GM18873 (cell line): ENCODE measurements at regions not wholly inside any gene's neighbourhood (a gene's known extent, or its start where the extent isn't known, plus 50 kb on each side); places are given as distances from the start of the nearest gene placed in this dataset.
"Not testable (repeated sequence)": the region's sequence is repeated elsewhere in the genome, so short reads cannot be mapped to it uniquely, and the experiment has no call there.

Source experiments
- ATAC-seq: cut with Tn5 transposase; IDR thresholded peaks from one replicate; pipeline ENCODE4 v1.9.1; 2021; ENCODE audit warnings: mild to moderate bottlenecking, moderate library complexity, moderate number of reproducible peaks; ENCODE audit not compliant: unreplicated experiment, low FRiP score

DNA sequence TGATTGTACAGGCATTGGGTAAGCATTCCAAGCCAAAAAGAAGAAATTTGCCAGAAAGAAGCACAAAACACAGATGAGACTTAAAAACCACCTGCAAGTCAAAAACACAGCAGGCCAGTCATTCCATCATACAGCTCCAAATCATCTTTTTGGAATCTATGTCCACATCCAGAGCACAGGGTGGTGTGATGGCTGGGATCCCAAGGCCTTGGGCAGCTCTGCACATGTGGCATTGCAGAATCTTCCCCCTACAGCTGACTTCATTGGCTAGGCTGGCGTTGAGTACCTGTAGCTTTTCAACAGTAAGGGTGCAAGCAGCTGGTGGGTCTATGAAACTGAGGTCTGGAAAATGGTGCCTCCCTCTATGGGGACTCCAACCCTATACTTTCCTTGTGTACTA lies 236.7 kb downstream of the CWH43 start:
- not testable (repeated sequence) for ATAC-seq

GRCh38 chr4:49226216-49226866 lies 240.3 kb downstream of the CWH43 start:
- not testable (repeated sequence) for ATAC-seq

DNA sequence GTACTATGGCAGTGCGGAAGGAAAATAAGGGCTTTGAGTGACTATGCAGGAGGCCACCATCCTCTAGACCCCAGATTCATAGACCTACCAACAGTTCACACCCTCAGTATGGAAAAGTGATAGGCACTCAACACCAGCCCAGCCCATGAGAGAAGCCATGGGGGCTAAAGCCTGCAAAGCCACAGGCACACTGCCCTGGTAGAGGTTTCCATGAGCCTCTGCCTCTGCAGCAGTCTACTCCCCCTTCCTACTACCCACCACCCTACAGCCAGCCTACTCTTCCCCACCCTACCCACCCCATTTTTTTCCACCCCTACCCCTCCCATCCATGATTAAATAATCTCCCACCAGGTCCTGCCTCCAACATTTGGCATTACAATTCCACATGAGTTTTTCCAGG lies 241.9 kb downstream of the CWH43 start:
- ATAC-seq, result not testable (repeated sequence)

- not testable (repeated sequence) for ATAC-seq
Measured at GRCh38 chr4:49229243-49229642, 243.2 kb downstream of the CWH43 start.

DNA sequence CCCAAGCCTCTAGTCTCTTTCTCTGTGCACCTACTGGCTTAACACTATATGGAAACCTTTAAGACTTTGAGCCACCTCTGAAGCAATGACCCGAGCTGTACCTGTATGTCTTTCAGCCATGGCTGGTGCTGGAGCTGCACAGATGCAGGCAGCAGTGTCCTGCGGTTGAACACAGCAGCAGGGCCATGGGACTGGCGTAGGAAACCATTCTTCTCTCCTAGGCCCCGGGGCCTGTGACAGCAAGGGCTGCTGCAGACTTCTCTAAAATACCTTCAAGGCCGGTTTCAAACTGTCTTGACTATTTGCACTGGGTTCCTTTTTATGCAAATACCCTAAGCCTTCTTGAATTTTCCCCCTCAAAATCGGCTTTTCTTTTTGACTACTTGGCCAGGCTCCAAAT lies 243.6 kb downstream of the CWH43 start:
- ATAC-seq, result not testable (repeated sequence)

- ATAC-seq, result not testable (repeated sequence)
Measured at GRCh38 chr4:49233346-49233745, 247.3 kb downstream of the CWH43 start.

DNA sequence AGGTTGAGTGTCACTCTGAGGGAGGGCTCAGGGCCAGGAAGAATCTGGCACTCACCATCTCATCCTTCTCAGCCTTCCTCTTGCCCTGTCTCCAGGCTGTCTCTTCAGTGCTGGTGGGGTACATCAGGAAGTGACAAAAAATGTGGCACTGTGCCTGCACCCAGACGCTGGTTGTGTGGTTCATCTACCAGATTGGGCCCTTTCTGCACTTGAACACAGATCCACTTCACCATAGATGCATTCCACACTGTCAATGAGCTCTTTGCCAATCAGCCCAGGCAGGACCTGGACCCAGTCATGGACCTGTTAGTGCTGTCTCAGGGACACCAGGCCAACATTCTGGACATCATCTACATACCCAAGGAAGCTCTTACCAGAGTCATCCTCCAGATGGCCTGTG lies 247.7 kb downstream of the CWH43 start:
- ATAC-seq, result not testable (repeated sequence)

GRCh38 chr4:49234382-49234781 lies 248.3 kb downstream of the CWH43 start:
- not testable (repeated sequence) for ATAC-seq

DNA sequence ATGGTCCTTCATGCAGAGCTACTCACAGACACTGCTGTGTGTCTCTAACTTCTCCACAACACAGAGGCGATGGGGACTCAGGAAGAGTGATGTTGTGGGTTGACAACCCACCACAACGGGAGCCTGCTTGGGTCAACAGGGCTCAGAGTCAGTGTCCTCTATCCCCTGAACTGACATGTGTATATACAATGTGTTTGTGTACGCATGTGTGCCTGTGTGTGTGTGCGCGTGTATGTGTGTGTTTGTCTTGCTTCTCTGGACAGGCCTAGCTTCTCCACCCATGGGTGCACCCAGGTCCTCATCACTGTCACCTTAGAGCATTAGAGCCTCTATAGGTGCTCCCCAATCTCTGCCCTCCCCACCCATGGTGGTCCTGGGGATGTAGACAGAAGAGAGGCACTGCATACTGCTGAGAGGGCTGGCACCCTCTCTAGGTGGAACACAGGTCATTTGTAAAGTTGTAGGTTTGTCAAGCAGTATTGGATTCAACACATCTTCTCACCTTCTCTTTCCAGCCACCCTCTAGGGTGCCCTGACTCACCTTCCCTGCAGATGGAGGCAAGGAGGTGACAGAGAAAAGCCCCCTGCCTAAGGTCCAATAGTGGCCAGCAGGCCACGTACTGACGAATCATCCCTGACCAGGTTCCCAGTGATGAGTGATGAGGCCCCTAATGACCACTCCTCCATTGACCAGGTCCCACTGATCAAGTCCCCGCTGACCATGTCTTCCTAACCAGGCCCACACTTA lies 249.5 kb downstream of the CWH43 start:
- not testable (repeated sequence) for ATAC-seq

DNA sequence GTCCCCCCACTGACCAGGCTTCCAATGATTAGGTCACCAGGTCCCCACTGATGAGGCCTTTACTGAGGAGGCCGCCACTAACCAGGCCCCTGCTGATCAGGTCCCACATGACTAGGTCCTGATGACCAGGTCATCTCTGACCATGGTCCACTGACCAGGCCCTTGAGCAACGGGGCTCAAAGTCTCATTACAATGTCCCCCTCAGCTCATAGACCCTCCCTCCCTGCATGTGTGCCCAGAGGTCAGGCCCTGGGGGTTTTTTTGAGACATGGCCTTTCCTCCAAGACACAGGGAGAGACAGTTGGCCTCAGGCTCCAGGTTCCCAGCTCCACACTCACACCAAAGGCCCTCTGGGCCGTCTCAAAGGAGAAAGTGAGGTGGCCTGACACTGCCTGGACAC lies 250.4 kb downstream of the CWH43 start:
- not testable (repeated sequence) for ATAC-seq

DNA sequence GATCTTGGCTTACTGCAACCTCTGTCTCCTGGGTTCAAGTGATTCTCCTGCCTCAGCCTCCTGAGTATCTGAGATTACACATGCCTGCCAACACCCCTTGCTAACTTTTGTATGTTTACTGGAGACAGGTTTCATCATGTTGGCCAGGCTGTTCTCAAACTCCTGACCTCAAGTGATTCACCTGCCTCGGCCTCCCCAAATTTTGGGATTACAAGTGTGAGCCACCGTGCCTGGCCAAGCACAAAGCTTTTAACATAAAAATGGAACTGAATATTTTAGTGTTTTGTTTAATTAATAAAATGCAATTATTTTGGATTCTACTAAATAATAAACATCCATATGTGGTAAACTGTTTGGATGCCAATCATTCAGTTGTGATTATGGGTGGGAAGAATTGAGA lies 255.2 kb downstream of the CWH43 start:
- ATAC-seq, result not testable (repeated sequence)

GRCh38 chr4:49262786-49263185 lies 276.7 kb downstream of the CWH43 start:
- not testable (repeated sequence) for ATAC-seq

DNA sequence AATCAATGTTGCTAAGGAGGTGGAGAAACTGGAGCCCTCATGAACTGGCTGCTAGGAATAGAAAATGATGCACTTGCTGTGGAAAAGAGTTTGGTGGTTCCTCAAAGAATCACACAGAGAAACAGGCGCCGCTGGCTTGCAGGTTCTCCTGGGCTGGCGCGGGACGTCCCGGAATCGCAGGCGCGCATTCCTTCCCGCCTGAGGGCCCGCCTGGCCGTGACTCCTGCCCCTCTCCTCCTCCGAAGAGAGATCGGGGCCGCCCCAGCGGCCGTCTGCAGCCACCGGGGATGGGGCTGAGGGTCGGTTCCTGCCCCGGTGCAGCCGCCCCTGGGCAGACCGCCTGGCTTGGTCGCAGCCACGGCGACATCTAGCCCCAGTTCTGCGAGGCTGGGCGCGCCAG lies 284.4 kb downstream of the CWH43 start:
- not testable (repeated sequence) for ATAC-seq

- ATAC-seq, result not testable (repeated sequence)
Measured at GRCh38 chr4:49270912-49271311, 284.8 kb downstream of the CWH43 start.

- ATAC-seq, result not testable (repeated sequence)
Measured at GRCh38 chr4:49285905-49286304, 299.8 kb downstream of the CWH43 start.

GRCh38 chr4:49286926-49287745 lies 301.1 kb downstream of the CWH43 start:
- ATAC-seq, result not testable (repeated sequence)

- not testable (repeated sequence) for ATAC-seq
Measured at GRCh38 chr4:49287893-49288292, 301.8 kb downstream of the CWH43 start.

DNA sequence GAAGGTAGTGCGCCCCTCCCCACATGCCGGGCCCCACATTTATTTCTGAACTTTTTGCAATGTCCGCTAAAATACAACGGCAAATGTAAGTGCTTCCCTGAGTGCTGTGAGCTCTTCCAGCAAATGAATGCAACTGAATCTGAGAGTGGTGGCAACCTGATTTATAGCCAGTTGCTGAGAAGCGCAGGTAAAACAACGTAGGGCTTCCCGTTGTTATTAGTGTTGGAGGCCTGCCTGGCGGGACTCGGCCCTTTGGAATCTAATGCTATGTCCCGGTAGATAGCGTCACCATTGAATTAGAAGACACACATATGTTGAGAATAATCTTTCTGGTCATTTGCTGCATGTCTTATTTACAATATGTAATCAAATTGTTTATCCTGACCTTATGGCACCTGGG lies 302.7 kb downstream of the CWH43 start:
- ATAC-seq, result not testable (repeated sequence)

DNA sequence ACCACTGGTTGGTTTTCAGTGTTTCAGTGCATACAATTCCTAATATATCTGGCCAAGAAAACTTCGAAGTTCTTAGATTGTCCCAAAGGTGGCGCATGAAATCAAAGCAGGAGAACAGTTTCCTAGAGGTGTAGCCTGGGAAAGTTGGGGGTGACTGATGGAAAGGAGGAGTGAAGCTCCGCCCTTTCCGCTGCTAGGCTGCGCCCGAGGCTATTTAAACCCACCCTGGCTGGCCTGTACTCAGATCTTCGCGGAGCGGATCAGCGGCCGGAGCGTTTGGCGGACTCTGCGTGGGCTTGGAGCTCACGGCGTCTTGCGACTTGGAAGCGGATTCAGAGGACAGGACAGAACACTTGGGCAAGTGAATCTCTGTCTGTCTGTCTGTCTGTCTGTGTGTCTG lies 328.7 kb downstream of the CWH43 start:
- ATAC-seq, result not testable (repeated sequence)

DNA sequence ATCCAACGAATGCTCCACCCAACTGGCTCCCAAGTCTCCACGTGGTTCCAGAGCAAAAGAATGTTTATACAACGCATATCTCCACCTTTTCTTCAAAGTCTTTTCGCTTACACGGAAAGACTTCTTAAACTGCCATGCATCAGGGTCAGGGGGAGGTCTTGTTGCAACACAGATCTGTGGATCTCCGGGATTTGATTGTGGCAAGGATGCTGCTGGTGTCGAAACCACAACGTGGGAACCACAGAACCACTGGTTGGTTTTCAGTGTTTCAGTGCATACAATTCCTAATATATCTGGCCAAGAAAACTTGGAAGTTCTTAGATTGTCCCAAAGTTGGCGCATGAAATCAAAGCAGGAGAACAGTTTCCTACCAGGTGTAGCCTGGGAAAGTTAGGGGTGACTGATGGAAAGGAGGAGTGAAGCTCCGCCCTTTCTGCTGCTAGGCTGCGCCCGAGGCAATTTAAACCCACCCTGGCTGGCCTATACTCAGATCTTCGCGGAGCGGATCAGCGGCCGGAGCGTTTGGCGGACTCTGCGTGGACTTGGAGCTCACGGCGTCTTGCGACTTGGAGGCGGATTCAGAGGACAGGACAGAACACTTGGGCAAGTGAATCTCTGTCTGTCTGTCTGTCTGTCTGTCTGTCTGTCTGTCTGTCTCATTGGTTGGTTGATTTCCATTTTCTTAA lies 334.8 kb downstream of the CWH43 start:
- not testable (repeated sequence) for ATAC-seq
